MM.1S (cell line): ENCODE measurements at regions not wholly inside any gene's neighbourhood (a gene's known extent, or its start where the extent isn't known, plus 50 kb on each side); places are given as distances from the start of the nearest gene placed in this dataset.

Experiments used
- DNase-seq: peaks from one replicate; pipeline ENCODE4 v3.0.0-alpha.2; 2015
- H2AFZ ChIP-seq: fragments of 300-600 bp; sonication (generic); 2 replicates; pipeline ENCODE4 v1.6.0; 2016; ENCODE audit warnings: antibody characterized with exemption, low read length
- H3F3A ChIP-seq: fragments of 300-600 bp; sonication (generic); 2 replicates; pipeline ENCODE4 v1.6.1; 2016; ENCODE audit warnings: mild to moderate bottlenecking, antibody characterized with exemption, low read length, moderate library complexity, mixed read lengths; ENCODE audit not compliant: insufficient read depth
- H3K27ac ChIP-seq: fragments of 300-600 bp; sonication (generic); 2 replicates; pipeline ENCODE4 v1.5.1; 2016; ENCODE audit warnings: mild to moderate bottlenecking, low read length
- H3K27me3 ChIP-seq: fragments of 300-600 bp; sonication (generic); replicated peaks from 2 replicates; pipeline ENCODE4 v1.6.0; 2016; ENCODE audit warnings: low read length; ENCODE audit not compliant: insufficient read depth
- H3K36me3 ChIP-seq: fragments of 300-600 bp; sonication (generic); replicated peaks from 2 replicates; pipeline ENCODE4 v1.6.1; 2016; ENCODE audit warnings: mild to moderate bottlenecking, low read length, mixed read lengths; ENCODE audit not compliant: insufficient read depth
- H3K4me1 ChIP-seq: fragments of 300-600 bp; sonication (generic); 2 replicates; pipeline ENCODE4 v1.6.1; 2016; ENCODE audit warnings: low read length, mixed read lengths
- H3K4me2 ChIP-seq: fragments of 300-600 bp; sonication (generic); 2 replicates; pipeline ENCODE4 v1.6.0; 2016; ENCODE audit warnings: low read depth, low read length
- H3K4me3 ChIP-seq: fragments of 300-600 bp; sonication (generic); 2 replicates; pipeline ENCODE4 v1.5.1; 2016; ENCODE audit warnings: low read length, mixed read lengths
- H3K79me2 ChIP-seq: fragments of 300-600 bp; sonication (generic); 2 replicates; pipeline ENCODE4 v1.6.1; 2016; ENCODE audit warnings: mixed run types, low read length, mixed read lengths
- H3K9ac ChIP-seq: fragments of 300-600 bp; sonication (generic); 2 replicates; pipeline ENCODE4 v1.6.1; 2016; ENCODE audit warnings: low read length, mixed read lengths
- H3K9me2 ChIP-seq: fragments of 300-600 bp; sonication (generic); replicated peaks from 2 replicates; pipeline ENCODE4 v1.6.1; 2016; ENCODE audit warnings: mild to moderate bottlenecking, low read length, mixed read lengths; ENCODE audit not compliant: insufficient read depth
- H3K9me3 ChIP-seq: fragments of 300-600 bp; sonication (generic); replicated peaks from 2 replicates; pipeline ENCODE4 v1.6.1; 2016; ENCODE audit warnings: mild to moderate bottlenecking, low read length, mixed read lengths; ENCODE audit not compliant: insufficient read depth
- H4K20me1 ChIP-seq: fragments of 300-600 bp; sonication (generic); 2 replicates; pipeline ENCODE4 v1.6.1; 2016; ENCODE audit warnings: mild to moderate bottlenecking, low read length, moderate library complexity, mixed read lengths; ENCODE audit not compliant: insufficient read depth
- EZH2 ChIP-seq: fragments of 300-600 bp; sonication (generic); optimal IDR thresholded peaks from 2 replicates; pipeline ENCODE3; 2017; ENCODE audit warnings: low read depth, mild to moderate bottlenecking, antibody characterized with exemption, low read length, mixed read lengths
- EZH2phosphoT487 ChIP-seq: fragments of 300-600 bp; sonication (generic); IDR thresholded peaks from 2 replicates; pipeline ENCODE4 v1.6.1; 2018; ENCODE audit warnings: antibody characterized with exemption, low read length
- TF ChIP-seq, protein P1 (sequence below): fragments of 300-600 bp; sonication (generic); IDR thresholded peaks from 2 replicates; pipeline ENCODE4 v1.5.1; 2016; ENCODE audit warnings: antibody characterized with exemption, low read length, mixed read lengths

DNA sequence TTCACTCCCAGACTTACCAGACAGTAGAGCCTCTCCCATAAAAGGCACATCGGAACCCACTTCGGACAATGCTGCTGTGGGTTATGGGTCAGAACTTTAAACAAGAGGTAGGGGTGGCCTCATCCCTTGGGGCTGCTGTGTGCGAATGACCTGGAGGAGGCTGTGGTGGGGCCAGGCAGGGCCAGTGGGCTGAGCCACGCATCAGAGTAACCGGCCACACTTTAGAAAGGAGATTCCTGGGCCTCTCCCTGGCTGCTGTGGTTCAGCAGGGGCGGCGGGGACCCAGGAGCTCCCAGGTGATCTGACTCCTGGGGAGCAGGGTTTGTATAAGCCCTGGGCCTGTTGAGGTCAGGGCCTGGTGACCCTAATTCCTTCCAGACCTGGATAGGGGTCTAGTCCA is 110.2 kb upstream of the C1orf174 start:
- Histone ChIP-seq H2AFZ (no peak overlapping the region), H3K9ac (no peak overlapping the region), H3K4me2 (no peak overlapping the region), H3K79me2 (no peaks in the 10 kb centered on the region), H3K9me2 (no peaks in the 10 kb centered on the region), H3F3A (peaks cover 14% of the 10 kb centered on the region), H3K9me3 (no peaks in the 10 kb centered on the region), H3K4me1 (peaks cover 9% of the 10 kb centered on the region; the same call in 1 of the 2 replicates), H3K27me3 (peaks cover 67% of the 10 kb centered on the region), H3K36me3 (no peaks in the 10 kb centered on the region), H3K27ac (no peak overlapping the region), H4K20me1 (no peaks in the 10 kb centered on the region), H3K4me3 (no peak overlapping the region)
- no peak for TF ChIP-seq EZH2
- TF ChIP-seq, protein P1, sequence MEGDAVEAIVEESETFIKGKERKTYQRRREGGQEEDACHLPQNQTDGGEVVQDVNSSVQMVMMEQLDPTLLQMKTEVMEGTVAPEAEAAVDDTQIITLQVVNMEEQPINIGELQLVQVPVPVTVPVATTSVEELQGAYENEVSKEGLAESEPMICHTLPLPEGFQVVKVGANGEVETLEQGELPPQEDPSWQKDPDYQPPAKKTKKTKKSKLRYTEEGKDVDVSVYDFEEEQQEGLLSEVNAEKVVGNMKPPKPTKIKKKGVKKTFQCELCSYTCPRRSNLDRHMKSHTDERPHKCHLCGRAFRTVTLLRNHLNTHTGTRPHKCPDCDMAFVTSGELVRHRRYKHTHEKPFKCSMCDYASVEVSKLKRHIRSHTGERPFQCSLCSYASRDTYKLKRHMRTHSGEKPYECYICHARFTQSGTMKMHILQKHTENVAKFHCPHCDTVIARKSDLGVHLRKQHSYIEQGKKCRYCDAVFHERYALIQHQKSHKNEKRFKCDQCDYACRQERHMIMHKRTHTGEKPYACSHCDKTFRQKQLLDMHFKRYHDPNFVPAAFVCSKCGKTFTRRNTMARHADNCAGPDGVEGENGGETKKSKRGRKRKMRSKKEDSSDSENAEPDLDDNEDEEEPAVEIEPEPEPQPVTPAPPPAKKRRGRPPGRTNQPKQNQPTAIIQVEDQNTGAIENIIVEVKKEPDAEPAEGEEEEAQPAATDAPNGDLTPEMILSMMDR, result no peak
- no peak for TF ChIP-seq EZH2phosphoT487
- DNase-seq, result no peak

DNA sequence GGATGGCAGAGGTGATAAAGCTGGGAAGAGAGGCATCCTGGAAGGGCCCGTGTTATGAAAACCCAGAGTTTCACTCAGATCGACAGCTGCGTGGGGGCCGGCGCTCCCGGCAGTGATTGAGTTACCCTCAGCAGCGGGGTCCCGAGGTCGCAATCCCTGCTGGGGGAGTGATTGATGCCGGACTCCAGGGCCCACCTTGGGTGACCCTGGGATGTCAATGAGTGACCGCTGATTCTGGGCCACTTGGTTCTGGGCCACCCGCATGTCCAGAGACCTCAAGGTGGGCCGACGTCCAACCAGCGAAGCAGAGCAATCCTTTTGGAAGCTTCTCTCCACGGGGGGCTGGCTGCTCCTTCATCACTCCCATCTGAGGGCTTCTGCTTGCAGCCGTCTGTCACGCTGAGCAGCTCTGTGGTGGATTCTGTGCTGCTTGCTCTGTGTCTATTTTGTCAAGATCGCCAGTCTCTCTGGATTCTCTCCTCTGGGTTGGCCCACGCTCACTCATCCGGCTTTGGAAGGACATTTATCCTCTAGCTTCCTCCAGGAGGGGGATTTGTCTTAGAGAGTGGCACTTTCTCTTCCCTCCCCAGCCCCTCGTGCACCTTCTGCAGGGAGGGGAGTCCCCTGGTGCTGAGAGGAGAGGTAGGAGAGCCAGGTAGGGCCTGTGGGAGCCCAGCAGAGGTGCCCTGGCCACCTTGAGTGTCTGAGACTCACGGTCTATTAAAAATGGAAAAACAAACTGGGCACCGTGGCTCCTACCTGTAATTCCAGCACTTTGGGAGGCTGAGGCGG is 110.9 kb upstream of the C1orf174 start:
- H4K20me1 ChIP-seq, result no peaks in the 10 kb centered on the region
- TF ChIP-seq EZH2 (no peak), EZH2phosphoT487 (no peak)
- TF ChIP-seq, protein P1, result no peak
- H3K9me2 ChIP-seq, result no peaks in the 10 kb centered on the region
- H3K4me2 ChIP-seq, result no peak overlapping the region
- no peaks in the 10 kb centered on the region for H3K36me3 ChIP-seq
- DNase-seq, result no peak
- peaks cover 9% of the 10 kb centered on the region; the same call in 1 of the 2 replicates for H3K4me1 ChIP-seq
- no peaks in the 10 kb centered on the region for H3K9me3 ChIP-seq
- no peaks in the 10 kb centered on the region for H3K79me2 ChIP-seq
- H3K27me3 ChIP-seq, result peaks cover 71% of the 10 kb centered on the region
- peaks cover 14% of the 10 kb centered on the region for H3F3A ChIP-seq
- H2AFZ ChIP-seq, result no peak overlapping the region
- no peak overlapping the region for H3K27ac ChIP-seq
- no peak overlapping the region for H3K4me3 ChIP-seq
- H3K9ac ChIP-seq, result no peak overlapping the region

DNA sequence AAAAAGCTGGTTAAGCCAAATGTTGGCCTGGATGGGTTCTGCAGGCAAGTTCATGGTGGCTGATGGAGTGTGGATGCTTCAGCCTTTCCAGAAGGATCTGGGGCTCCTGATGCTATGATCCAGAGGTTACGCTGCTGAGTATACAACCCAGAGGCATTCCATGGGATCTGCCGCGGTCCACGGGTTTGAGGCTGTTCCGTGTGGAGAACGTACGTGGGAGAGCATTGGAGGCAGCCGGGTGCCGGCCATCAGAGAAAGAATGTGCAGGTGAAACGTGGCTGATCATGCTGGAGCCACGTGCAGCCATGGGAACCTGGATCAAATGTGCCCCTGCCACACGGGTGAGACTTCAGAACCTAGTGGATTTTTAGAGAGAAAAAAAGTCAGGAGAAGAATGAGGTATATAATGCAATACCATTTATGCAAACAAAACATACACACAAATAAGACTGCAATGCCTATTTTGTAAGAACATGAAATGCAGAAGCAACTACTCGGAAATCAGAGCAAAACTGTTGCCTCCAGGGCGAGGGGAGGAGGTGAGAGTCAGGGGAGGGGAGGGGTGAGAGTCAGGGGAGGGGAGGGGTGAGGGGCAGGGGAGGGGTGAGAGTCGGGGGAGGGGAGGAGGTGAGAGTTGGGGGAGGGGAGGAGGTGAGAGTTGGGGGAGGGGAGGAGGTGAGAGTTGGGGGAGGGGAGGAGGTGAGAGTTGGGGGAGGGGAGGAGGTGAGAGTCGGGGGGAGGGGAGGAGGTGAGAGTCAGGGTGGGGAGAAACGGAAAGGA is 116.5 kb upstream of the C1orf174 start:
- Histone ChIP-seq H3K4me3 (no peak overlapping the region), H3K4me1 (no peaks in the 10 kb centered on the region), H3K9me2 (no peaks in the 10 kb centered on the region), H3K27me3 (peaks cover 93% of the 10 kb centered on the region), H3K36me3 (no peaks in the 10 kb centered on the region), H3K9me3 (no peaks in the 10 kb centered on the region), H2AFZ (no peak overlapping the region), H4K20me1 (no peaks in the 10 kb centered on the region), H3K27ac (no peak overlapping the region), H3K79me2 (no peaks in the 10 kb centered on the region), H3F3A (no peaks in the 10 kb centered on the region), H3K4me2 (no peak overlapping the region), H3K9ac (no peak overlapping the region)
- no peak for DNase-seq
- TF ChIP-seq, protein P1, result no peak
- TF ChIP-seq EZH2phosphoT487, result no peak
- no peak for TF ChIP-seq EZH2
